HG03469 (cell line): ENCODE measurements at regions not wholly inside any gene's neighbourhood (a gene's known extent, or its start where the extent isn't known, plus 50 kb on each side); places are given as distances from the start of the nearest gene placed in this dataset.

Source experiments
- ATAC-seq: cut with Tn5 transposase; IDR thresholded peaks from one replicate; pipeline ENCODE4 v1.9.1; 2021; ENCODE audit warnings: mild to moderate bottlenecking, moderate library complexity, moderate number of reproducible peaks; ENCODE audit not compliant: unreplicated experiment

DNA sequence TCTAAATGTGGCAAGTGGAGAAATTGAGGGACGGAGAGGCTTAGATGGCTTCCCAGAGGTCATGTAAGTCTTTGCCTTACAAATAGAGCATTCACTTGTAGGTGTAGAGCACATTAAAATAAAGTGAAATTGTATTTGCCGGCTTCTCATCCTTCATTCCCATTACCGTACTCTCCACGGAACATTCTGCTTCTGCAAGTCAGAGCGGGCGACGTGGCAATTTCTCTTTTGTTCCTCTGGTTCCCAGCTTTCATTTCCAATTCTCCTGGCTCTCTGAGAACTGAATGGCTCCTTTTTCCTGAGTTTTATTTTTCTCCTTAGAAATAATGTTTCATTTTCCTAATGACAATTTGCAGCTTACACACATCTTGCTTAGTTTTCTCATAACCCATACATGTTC lies 51.3 kb upstream of the PFKP start:
- no peak for ATAC-seq

DNA sequence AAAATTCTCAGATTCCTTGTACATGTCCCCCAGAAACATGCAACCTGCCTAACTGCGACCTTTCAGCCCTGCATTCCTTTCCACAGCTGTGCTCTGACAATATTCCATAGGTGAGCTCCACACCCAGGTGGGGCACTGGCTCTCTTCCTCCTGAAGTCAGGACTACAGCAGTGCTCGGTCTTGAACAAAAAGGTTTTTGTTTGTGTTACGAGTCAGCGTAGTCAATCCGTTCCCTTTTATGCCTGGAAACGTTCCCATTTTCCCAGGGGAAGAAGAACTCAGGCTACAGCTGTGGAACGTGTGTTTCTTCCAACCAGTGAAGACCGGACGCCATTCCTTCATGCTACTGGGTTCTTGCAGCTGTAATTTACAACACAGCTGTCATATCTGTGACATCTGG lies 52.4 kb upstream of the PFKP start:
- no peak for ATAC-seq

DNA sequence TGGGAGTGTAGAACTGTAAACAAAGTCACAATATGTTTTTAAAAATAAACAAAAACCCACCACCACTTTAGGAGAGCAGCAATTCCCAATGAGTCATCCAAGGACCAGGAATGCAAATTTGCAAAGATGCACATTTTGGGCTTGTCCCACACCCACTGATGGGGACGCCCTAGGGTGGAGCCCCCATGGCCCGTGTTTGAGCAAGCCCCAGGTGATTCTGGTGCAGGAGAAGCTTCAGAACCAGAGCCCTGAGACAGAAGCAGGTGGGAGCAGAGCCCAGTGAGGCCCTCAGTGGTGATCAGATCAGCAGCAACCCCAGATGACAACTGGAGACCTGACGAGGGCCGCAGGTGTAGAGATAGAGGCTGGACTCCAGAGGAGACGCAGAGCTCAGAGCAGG lies 55.1 kb upstream of the PFKP start:
- no peak for ATAC-seq

- no peak for ATAC-seq
Measured at GRCh38 chr10:3010816-3011460, 56.4 kb upstream of the PFKP start.

DNA sequence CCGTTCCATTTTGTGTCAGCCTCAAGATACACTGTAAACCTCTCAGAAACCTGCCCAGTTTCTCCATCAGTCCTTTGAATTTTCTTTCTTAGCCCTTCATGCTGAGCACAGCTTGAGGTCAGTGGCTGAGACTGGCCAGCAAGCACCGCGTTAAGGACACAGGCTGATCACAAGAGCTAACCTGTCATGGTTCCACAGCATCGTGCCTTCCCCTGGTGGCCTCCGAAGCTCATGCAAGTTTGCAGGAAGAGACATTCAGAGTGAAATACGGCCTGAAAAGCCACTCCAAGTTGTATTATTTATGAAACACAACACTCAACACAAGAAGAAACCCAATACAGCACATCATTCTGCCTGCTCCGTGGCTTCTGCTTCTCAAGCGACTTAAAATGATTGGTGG lies 57.0 kb upstream of the PFKP start:
- no peak for ATAC-seq

DNA sequence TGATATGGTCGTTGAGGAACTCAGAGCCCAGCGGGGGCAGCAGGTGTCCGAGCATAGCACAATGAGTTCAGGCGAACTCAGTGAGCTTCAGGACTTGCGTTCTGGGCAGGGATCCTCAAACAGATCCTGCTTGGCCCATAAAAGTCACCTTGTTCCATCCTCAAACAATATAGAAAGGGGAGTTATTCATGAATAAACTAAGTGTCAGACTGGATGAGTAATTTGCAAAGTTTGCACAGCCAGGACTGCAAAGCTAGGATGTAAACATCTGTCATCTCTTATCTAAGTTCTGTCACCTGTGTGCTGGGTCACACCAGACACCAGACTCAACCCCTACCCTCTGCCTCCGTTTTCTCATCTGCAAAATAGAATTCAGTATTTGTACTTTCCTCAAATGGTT lies 58.0 kb upstream of the PFKP start:
- no peak for ATAC-seq

DNA sequence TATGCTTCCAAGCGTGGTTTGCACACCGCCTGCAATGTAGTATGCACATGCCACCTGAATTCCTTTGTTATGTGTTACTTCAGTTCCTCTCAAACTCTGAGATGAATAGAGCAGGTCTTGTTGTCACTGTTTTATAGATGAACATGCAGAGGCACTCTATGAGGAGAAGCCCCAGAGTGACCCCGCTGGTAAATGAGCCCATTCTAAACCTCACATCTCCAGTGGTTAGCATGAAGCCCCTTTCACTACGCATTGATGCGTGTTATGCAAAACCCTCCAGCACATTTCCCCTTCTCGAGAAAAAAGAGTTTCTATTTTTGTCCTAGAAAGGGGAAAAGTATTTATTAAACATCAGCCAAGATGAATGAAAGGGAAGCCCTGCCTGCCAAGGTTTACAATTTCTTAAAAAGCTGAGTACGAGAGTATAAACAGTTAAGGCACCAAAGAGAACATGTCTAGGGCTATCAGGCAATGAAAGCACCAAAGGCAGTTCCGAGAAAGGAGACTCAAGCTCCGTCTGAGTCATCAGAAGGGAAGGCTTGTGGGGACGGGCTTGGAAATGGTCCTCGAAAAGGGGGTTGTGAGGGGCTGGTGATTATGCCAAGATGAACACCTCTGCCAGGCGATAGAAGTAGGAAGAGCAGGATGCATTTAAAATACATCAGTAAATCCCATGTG lies 58.7 kb upstream of the PFKP start:
- no peak for ATAC-seq

- ATAC-seq: no peak
Measured at GRCh38 chr10:3006607-3007006, 60.7 kb upstream of the PFKP start.

- ATAC-seq: no peak
Measured at GRCh38 chr10:3006093-3006492, 61.3 kb upstream of the PFKP start.

GRCh38 chr10:3002304-3002703 lies 65.0 kb upstream of the PFKP start:
- no peak for ATAC-seq

- ATAC-seq: no peak
Measured at GRCh38 chr10:3000048-3000447, 67.3 kb upstream of the PFKP start.

- no peak for ATAC-seq
Measured at GRCh38 chr10:2994221-2994961, 73.0 kb upstream of the PFKP start.

DNA sequence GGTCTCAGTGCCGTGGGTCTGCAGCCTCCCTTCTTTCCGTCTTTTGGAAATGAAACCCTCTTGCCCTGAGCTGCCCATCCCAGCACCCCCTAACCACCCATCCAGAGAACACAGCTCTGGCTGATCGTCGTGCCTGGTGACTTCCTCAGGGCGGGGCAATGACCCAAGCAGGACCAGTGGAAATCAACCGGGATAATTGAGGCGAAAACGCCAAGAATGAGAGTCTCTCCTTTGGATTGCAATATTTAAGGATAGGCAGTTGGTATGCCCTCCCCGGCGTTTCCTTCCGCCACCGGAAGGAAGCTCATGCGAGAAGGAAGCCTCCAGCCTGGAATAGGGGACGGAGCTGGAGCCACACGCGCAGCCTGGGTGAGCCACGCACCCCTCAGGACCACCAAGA lies 73.7 kb upstream of the PFKP start:
- ATAC-seq: no peak

DNA sequence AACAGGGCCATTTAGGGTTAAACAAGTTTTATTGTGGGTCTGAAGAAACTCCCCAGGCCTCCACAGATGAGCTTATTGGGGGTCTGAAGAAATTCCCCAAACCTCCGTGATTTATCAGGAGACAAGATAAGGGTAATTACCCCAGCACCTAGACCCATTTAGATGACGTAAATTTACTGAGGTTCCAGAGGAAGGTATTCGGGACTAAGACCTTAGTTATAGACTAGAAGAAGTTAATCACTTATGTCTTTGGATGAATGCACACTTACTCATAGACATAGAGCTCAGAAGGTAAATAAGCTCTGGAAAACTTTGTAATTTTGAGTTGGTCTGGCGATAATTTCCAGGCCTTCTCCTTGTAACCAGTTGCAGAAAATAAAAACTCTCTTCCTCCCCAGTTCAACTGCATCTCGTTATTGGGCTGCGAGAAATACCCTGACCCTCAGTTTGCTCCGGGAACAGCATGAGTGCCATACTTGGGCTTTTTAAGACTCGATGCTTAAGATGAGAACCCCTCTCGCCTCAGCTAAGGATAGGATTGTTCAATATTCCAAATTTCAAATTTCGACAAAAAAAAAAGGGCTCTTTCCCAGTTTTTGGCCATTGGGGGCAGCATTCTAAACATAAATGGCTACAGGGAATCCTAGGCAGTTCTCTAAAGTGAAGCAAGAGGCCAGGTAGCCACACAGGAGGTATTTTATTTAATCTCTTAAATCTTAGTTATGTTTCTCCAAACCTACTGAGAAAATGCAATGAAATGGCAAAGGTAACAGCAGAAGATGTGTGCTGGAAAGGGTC lies 74.7 kb upstream of the PFKP start:
- ATAC-seq: no peak

- no peak for ATAC-seq
Measured at GRCh38 chr10:2990764-2991163, 76.6 kb upstream of the PFKP start.

DNA sequence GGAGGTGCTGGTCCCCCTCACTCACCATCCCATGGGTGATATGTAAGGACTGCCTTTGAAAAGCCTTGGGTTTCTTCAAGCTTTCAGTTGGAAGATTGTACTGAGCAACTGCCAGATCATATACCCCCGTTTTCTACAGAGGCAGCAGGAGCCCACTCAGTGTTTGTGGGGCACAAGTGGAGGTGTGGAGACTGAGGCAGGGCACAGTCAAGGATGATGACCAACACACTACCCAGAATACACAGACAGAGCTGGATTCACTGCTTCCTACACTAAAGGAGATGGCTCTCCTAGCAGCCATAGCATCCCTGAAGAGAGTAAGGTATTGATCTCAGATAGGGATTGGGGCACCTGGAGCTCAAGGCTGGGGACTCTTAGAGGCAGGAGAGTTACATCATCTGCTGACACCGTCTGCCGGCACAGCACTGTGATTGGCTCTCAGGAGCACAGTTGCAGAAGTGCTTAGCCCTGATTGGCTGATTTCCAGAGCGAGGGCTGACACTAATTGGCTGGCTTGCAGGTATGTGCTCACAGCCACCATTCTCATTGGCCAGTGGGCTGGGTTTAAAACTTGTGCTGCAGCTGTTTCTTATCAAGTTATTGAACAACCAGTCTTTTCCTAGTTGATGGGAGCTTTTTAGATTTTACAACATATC lies 77.9 kb upstream of the PFKP start:
- no peak for ATAC-seq

GRCh38 chr10:2987185-2987768 lies 80.1 kb upstream of the PFKP start:
- no peak for ATAC-seq

GRCh38 chr10:2986391-2986801 lies 81.0 kb upstream of the PFKP start:
- ATAC-seq: no peak

GRCh38 chr10:2985729-2986232 lies 81.6 kb upstream of the PFKP start:
- no peak for ATAC-seq

- no peak for ATAC-seq
Measured at GRCh38 chr10:2984682-2985081, 82.7 kb upstream of the PFKP start.
